ENCODE measurements at regions not wholly inside any gene's neighbourhood (a gene's known extent, or its start where the extent isn't known, plus 50 kb on each side); places are given as distances from the start of the nearest gene placed in this dataset.
A peak's percentile ranks its signal among the peaks of the same experiment; 100 is the strongest.
"Not testable (repeated sequence)": the region's sequence is repeated elsewhere in the genome, so short reads cannot be mapped to it uniquely, and the experiment has no call there.

DNA sequence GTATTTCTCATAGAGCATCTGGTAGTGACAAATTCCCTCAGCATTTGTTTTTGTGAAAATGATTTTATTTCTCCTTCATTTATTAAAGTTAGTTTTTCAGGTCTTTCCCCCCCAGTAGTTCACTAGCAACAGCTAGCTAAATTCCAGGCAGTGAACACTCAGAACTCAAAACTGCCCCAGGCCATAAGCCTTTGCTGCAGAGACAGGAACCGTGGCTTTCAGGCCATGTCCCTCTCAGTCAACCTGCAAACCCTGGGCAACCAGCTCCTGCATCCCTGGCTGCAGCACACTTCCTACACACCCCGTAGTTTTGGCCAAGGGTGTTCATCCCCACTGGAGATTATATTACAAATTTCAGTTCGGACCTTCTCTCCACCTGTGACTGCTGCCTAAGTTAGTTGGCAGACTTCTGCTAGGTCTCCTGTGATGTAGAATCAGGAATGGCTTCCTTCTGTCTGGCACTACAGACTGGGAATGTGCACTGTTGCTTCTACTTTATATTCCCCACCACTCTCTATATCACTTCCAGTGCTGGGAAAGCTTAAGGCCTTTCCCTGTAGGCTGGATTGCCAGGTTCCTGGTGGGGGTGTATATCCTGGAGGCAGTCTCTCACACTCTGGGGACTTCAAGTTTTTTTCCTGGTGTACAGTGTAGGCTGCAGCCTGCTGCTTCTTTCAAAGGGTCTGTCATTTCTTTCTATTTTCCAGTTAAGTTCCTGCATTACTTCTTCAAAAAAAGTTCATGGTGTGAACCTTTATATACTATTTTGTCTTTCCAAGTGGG, 924.4 kb upstream of the LRFN5 start:
- no peak for TF ChIP-seq ZFX (IDR thresholded peaks at IDR 0.05; ENCODE audit: borderline replicate concordance)
- TF ChIP-seq, protein P1, sequence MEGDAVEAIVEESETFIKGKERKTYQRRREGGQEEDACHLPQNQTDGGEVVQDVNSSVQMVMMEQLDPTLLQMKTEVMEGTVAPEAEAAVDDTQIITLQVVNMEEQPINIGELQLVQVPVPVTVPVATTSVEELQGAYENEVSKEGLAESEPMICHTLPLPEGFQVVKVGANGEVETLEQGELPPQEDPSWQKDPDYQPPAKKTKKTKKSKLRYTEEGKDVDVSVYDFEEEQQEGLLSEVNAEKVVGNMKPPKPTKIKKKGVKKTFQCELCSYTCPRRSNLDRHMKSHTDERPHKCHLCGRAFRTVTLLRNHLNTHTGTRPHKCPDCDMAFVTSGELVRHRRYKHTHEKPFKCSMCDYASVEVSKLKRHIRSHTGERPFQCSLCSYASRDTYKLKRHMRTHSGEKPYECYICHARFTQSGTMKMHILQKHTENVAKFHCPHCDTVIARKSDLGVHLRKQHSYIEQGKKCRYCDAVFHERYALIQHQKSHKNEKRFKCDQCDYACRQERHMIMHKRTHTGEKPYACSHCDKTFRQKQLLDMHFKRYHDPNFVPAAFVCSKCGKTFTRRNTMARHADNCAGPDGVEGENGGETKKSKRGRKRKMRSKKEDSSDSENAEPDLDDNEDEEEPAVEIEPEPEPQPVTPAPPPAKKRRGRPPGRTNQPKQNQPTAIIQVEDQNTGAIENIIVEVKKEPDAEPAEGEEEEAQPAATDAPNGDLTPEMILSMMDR (IDR thresholded peaks at IDR 0.05) = no peak
- H3K27ac ChIP-seq = no peak overlapping the region

DNA sequence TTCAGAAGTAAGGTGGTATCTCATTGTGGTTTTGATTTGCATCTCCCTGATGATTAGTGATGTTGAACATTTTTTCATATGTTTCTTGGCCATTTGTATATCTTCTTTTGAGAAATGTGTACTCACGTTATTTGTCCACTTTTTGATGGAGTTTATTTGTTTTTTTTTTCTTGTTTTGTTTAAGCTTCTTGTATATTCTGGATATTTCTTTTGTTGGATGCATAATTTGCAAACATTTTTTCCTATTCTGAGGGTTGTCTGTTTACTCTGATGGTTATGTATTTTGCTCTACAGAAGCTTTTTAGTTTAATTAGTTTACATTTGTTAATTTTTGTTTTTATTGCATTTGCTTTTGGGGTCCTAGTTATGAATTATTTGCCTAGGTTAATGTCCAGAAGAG, 927.4 kb upstream of the LRFN5 start:
- TF ChIP-seq, protein P1 (IDR thresholded peaks at IDR 0.05) = no peak
- TF ChIP-seq ZFX (IDR thresholded peaks at IDR 0.05; ENCODE audit: borderline replicate concordance) = no peak
- H3K27ac ChIP-seq = no peak overlapping the region

DNA sequence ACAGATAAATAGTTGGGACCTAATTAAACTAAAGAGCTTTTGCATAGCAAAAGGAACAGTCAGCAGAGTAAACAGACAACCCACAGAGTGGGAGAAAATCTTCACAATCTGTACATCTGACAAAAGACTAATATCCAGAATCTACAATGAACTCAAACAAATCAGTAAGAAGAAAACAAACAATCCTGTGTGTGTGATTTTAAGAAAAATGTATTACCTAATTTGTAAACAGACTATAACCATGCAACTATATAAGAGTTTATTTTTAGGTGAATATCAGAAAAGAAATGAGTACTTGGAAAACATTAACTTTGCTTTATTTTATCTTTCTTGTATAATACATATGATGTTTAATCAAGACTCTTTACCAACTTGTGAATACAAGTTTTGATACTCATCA, 929.5 kb upstream of the LRFN5 start:
- peak overlapping the region; percentile 65 for H3K27ac ChIP-seq

DNA sequence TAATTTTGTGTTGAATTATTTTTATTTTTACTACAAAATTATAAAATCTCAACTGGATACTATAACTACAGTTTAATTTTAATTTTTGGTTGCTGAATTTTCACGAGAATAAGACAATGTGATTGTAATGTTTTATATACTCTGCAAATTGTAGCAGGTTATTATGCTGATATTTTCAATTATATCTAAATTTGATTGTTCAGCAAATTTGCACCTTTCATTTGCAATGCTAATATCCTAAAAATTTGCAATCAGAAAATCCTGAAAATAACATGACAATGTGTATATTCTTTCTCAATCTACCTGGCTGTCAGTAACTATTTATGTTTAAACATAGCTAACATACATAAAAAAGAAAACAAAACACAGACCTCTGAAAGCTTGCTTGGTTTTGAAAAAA, 932.2 kb upstream of the LRFN5 start:
- TF ChIP-seq, protein P1 (IDR thresholded peaks at IDR 0.05) = no peak
- no peak for TF ChIP-seq ZFX (IDR thresholded peaks at IDR 0.05; ENCODE audit: borderline replicate concordance)
- H3K27ac ChIP-seq = no peak overlapping the region

DNA sequence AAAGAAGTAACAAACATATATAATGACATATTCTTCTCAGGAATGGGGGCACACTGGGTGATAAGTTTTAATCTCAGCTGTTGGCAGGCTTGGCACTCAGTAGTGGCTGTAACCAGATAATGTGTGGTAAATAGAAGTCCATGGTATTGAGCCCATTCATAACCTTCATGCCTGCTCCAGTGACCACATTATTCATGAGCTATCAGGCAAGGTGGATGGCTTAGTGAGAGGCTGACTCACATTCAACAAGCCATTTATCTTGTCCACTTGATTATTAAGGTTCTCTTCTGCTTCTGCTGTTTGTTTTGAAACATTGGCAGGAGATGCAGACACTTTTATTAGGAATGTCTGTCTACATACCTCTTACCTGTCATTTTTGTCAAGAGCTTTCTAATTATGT, 950.4 kb upstream of the LRFN5 start:
- no peak overlapping the region for H3K27ac ChIP-seq
- no peak for TF ChIP-seq ZFX (IDR thresholded peaks at IDR 0.05; ENCODE audit: borderline replicate concordance)
- TF ChIP-seq, protein P1 (IDR thresholded peaks at IDR 0.05) = no peak

DNA sequence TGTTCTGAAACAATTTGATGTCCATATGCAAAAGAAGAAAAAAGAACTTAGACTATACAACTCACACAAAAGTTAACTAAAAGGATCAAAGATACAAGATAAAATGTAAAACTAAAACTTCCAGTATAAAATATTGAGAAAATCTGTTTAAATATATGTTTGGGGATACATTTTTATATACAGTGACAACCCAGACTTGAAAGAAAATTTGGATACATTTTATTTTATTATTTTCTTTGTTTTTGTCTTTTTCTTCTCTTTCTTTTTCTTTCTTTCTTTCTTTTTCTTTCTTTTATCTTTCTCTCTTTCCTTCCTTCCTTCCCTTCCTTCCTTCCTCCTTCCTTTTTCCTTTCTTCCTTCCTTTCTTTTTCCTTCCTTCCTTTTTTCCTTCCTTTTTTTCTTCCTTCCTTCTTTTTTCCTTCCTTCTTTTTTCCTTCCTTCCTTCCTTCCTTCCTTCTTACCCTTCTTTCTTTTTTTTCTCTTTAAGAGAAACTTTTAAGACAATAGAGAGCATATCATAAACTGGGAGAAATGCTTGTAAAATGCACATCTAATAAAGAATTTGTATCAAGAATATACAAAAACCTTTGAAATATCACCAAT, 954.5 kb upstream of the LRFN5 start:
- TF ChIP-seq, protein P1 (IDR thresholded peaks at IDR 0.05) = no peak
- TF ChIP-seq ZFX (IDR thresholded peaks at IDR 0.05; ENCODE audit: borderline replicate concordance) = no peak
- H3K27ac ChIP-seq = no peak overlapping the region

DNA sequence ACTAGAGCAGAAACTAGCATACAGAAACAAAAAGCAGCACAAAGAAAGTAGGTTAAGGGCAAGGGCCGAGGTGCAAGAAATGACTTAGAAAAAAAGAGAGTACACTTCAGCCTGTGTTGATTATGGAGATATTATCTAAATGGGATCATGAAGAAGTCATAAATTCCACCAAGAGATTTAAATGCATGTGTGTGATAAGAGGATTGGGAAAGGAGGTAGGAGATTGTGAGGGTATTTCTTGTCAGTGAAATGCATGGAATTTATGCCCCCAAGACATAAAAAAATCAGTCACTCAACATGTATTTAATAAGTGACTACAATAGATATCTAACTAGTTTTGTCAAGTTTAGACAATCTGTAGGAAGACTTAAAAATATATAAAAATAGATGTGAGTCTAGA, 976.2 kb upstream of the LRFN5 start:
- H3K27ac ChIP-seq = no peak overlapping the region
- TF ChIP-seq, protein P1 (IDR thresholded peaks at IDR 0.05) = no peak
- TF ChIP-seq ZFX (IDR thresholded peaks at IDR 0.05; ENCODE audit: borderline replicate concordance) = no peak

DNA sequence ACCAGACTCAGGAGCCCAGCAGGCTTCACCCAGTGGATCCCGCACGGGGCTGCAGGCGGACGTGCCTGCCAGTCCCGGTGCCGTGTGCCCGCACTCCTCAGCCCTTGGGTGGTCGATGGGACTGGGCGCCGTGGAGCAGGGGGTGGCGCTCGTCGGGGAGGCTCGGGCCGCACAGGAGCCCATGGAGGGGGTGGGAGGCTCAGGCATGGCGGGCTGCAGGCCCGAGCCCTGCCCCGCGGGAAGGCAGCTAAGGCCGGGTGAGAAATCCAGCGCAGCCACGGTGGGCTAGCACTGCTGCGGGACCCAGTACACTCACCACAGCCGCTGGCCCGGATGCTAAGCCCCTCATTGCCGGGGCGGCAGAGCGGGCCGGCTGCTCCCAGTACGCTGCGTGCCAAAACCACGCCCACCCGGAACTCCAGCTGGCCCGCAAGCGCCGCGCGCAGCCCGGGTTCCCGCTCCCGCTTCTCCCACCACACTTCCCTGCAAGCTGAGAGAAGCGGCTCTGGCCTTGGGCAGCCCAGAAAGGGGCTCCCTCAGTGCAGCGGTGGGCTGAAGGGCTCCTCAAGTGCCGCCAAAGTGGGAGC, 977.0 kb upstream of the LRFN5 start:
- not testable (repeated sequence) for H3K27ac ChIP-seq

Data from 22Rv1 (cell line).